NCI-H446 (cell line): ENCODE measurements at regions not wholly inside any gene's neighbourhood (a gene's known extent, or its start where the extent isn't known, plus 50 kb on each side); places are given as distances from the start of the nearest gene placed in this dataset.
"Not testable (repeated sequence)": the region's sequence is repeated elsewhere in the genome, so short reads cannot be mapped to it uniquely, and the experiment has no call there.

Experiments
- DNase-seq, 2 experiments: peaks; one replicate each; lab custom pipeline; 2025; lab: John Stamatoyannopoulos, UW

DNA sequence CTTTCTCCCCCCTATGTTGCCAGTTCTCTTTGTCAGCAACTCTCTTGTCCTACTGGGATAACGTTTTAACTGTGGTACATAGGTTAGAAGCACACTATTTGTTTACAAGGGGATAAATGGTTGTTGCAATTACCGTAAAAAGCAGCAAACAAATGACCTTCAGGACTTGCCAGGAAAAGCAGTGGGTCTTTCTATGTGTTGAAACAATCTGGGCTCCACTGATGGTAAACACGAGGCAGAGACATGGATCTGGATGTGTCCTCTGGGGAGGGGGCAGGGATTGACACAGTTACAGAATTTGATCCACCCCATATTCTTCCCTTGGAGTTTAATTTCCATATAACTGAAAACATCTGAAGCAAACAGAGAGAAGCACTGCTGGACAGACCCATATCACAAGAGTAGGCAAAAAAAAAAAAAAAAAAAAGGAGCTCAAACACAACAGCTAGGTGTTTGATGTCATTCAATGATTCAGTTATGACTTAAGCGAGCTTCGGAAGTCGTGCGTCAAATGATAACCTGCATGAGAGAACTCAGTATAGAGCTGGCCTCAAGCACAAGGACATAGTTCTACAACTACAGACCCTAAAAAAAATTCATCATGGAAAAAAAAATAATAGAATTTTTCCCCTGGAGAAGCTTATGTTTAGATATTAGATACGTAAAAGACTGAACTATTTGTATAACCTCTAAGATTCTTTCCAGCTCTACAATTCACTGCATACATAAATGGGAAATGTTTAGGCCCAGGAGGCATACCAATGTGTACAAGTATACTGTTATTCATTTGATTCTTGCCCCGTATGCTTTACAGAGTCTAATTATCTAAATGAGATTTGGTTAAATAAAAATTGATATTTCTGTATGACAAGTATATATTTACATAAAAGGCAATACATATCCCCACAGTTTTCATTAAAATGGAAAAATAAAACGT is 127.7 kb downstream of the ALDH8A1 start:
- DNase-seq, result no peak

DNA sequence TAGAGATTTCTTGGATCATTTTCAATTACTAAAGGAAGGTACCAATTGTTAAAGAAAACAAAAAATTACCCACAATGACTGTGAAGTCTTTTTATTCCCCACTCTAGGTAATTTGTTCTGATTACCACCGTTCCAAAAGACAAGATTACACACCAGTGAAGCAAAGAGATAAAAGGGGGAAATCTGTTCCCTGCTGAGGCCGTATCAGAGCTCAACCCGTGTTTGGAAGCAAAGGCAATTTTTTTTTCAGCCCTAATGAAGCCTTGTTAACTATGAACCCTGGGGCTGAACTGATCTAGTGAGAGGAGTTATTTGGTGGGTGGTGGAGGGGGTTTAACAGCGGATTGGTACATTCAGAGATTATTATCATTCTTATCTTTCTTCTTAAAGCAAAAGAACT is 128.5 kb downstream of the ALDH8A1 start:
- no peak for DNase-seq

DNA sequence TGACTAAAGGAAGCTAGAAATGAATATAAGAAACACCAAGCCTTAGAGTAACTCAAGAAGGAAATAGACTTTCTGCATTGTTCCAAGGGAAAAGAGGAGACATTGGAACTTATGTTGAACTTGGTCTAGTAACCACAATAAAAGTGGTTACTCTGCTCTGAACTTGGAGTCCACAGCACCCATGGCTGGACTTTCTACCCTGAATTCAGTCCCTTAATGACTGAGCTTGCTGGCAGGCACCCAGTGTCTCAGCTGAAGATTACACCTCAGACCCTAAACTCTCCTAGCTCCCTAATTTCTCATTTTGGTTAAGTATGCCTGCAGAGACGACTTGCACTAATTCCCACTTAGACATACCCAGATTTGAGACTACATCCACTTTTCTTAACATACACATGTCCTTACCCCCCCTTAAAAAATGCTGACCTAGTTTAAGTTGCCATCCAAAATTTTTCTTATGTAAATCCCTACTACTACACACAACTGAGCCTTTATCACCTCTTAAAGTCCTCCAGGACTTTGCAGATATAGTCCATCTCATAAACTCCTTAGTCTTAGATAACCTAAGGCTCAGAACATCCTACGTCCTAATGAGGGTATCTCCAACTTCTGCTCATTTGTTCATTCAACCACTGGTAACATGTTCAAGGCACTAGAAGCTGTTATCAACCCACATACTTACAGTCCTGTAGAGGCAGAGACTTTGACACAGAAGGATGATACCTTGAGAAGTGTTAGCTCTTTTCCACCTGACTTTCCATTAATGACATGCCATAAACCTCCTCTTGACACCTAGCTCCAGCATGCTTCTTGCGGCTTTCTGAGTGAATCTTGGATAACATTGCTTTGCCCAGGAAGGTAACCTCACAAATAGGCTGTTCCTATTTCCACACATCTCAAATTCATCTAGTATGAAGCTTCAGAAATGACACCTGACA is 129.8 kb downstream of the ALDH8A1 start:
- no peak for DNase-seq

- no peak for DNase-seq
Measured at GRCh38 chr6:134819236-134819635, 130.7 kb downstream of the ALDH8A1 start.

DNA sequence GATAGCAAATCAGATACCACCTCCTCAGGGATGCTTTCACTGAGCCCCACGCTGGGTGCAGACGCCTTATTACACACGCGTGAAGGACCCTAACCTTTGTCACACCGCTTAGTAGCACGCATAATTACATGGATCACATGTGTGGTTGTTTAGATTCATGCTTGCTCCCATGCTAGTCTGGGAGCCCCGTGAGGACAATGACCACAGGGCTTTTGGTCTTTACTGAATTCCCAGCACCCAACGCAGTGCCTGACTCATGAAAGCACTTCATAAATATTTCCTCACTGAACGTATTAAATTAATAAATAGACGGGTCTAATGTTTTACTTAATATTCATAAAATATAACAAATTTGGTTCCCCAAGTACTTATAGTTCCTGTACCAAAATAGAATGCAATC is 132.5 kb downstream of the ALDH8A1 start:
- DNase-seq, result no peak

DNA sequence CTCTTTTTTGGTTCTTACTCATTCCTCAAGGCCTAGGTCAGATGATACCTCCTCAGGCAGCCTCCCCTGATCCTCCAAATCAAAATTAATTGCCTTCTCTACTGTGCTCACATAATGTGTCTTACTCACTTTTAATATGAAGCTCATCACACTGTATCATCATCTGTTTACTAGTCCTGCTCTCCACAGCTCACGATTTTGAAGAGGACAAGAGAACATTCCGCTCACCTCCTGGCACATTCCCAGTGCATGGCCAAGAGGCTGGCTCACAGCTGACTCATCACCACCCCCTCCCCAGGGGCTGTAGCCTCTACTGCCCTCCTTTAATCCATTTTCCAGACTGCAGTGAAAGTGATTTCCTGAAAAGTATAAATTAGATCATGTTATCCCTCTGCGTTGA is 133.1 kb downstream of the ALDH8A1 start:
- peak in 1 of 2 experiments; percentile 7 for DNase-seq

- DNase-seq, result no peak
Measured at GRCh38 chr6:134816300-134816699, 133.6 kb downstream of the ALDH8A1 start.

DNA sequence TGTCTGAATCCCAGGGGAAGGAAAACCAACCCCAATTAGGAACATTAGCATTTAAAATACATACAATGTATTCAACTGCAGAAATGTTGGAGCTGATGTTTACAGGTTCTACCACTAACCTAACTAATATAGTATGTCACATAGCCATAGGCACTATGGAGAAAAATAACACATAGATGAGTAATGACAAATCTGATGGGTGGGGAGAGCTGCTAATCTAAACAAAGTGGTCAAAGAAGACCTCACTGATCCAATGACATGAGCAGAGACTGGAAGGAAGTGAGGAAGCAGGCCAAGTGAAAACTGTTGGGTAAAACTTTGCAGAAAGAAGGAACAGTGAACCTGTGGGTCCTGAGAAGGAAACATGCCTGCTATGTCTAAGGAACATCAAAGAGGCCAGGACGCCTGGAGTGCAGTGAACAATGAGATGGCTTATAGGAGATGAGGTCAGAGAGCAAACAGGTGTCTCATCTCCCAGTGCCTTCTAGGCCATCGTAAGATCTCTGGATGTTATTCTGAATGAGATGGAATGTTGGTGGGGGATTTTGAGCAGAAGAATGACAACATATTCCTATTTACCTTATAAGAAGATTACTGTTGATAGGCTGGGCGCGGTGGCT is 135.7 kb downstream of the ALDH8A1 start:
- no peak for DNase-seq

DNA sequence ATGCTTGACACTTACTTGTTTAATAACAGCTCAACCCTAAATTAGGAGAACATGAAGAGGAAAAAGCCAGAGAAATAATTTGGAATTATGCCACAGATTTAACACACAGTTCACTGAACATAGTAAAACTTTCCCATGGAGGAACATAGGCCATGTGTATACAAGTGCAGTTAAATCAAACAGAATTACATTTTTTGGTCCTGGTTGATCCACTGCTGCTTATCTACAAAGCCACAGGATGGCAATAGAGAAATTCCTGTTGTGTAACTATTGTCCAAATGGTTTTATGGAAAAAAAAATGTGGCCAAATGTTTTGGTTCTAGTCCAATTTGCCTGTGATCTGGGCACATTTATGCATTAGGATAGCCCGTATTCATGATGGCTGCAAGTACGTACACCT is 136.8 kb downstream of the ALDH8A1 start:
- peak in 1 of 2 experiments; percentile 6 for DNase-seq

GRCh38 chr6:134810402-134810801 is 139.5 kb downstream of the ALDH8A1 start:
- DNase-seq, result no peak

DNA sequence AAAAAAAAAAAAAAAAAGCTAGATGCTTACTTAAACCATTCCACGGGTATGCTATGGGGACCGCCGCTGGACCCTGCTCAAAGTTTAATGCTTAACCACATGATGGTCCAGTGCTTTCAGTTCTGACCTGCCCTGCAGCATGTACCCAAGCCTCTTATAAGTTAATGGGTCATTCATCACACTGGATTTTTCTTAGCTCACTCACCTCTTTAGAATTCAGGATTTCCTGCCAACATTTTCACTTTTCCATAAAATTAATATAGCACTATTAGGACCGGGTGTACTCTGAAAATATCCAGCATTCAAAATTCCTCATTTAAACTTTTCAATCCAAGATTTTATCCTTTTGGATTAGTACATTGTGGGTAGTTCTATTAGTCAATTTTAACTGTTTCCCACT is 140.8 kb downstream of the ALDH8A1 start:
- DNase-seq, result no peak

GRCh38 chr6:134806180-134806798 is 143.6 kb downstream of the ALDH8A1 start:
- DNase-seq, result no peak

DNA sequence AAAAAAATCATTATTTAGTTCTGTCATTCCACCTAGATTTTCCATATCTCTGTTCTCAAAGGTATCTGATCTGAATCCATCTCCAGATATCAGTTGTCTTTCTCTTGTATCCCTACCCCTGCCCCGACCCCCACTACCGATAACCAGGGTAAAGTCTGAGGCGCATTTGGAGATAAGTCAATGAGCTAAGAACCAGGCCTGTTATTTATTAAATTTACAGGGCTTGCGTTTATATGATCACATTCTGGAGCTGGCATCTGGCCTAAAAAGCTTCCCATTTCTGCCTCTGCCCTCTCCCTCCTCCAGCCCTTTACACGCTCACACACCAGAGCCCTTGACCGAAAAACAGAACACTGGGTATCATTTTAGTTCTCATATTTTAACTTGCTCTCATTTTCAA is 144.7 kb downstream of the ALDH8A1 start:
- DNase-seq, result no peak

GRCh38 chr6:134804311-134804710 is 145.6 kb downstream of the ALDH8A1 start:
- DNase-seq, result not testable (repeated sequence)

GRCh38 chr6:134802426-134803058 is 147.4 kb downstream of the ALDH8A1 start:
- DNase-seq, result no peak

GRCh38 chr6:134797400-134798113 is 152.3 kb downstream of the ALDH8A1 start:
- no peak for DNase-seq

DNA sequence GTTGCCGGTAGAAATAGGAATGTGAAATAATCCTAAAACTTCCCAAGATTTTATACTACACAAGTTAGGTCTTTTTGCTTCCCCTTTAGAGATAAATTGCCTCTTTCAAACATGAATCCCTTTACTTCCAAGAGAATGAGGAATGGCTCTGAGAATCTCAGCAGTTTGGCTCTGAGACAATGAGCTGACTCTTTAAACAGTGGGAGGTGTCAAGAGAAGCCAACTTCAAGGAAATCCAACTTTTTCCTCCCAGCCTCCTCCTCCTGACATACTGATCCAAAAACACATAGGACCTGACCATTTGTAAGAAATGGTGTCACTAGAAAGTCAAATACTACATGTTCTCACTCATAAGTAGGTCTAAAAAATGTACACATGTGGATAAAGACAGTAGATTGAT is 154.2 kb downstream of the ALDH8A1 start:
- peak in 1 of 2 experiments; percentile 32 for DNase-seq

- DNase-seq, result no peak
Measured at GRCh38 chr6:134795001-134795400, 154.9 kb downstream of the ALDH8A1 start.

GRCh38 chr6:134791243-134791843 is 158.6 kb downstream of the ALDH8A1 start:
- not testable (repeated sequence) for DNase-seq

DNA sequence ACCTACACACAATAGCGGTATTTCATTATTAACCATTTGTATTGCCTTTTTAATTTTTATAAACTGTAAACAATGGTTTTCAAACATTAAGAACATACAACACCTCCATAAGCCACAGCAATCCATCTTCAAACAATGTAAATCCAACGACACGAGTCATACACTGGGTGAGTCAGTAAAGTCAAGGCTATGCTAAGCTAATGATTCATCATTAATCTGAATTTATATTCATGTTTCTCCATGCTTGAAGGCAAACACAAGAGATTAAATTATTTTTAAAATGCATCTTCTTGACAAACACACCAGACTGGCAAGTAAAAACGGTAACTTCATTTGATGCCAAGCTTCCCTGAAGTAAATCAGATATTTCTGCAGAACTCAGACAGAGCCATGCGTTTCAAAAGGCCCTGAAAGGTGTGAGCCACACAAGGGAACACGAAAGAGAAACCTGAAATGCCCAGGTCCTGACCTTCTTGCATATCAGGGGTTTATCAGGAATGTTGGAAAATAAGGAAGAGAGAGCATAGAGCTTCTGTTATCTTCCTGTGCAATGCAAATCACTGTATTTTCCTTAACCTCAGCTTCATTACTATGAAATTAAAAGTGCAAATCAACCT is 162.5 kb downstream of the ALDH8A1 start:
- DNase-seq, result no peak
